Lower lobe of right lung (tissue), 2 donors: ENCODE measurements at regions not wholly inside any gene's neighbourhood (a gene's known extent, or its start where the extent isn't known, plus 50 kb on each side); places are given as distances from the start of the nearest gene placed in this dataset.
A peak's percentile ranks its signal among the peaks of the same experiment; 100 is the strongest.

Experiments
- ATAC-seq, 2 donors: fragments of 200-7000 bp; cut with Tn5 transposase; one replicate each; pipeline ENCODE4 v1.9.1; 2020 to 2022; ENCODE audit warnings: mild to moderate bottlenecking in 2 of 2, moderate library complexity in 2 of 2
- DNase-seq: peaks from one replicate; pipeline ENCODE4 v3.0.0-alpha.2; 2020
- H3K27ac ChIP-seq: fragments of 200-600 bp; one replicate; pipeline ENCODE4 v1.8.0; 2022
- H3K27me3 ChIP-seq: fragments of 200-600 bp; one replicate; pipeline ENCODE4 v1.8.0; 2022; ENCODE audit warnings: low read depth
- H3K36me3 ChIP-seq: fragments of 200-600 bp; one replicate; pipeline ENCODE4 v1.8.0; 2022; ENCODE audit warnings: mild to moderate bottlenecking
- H3K4me1 ChIP-seq: fragments of 200-600 bp; one replicate; pipeline ENCODE4 v1.8.0; 2022
- H3K4me3 ChIP-seq: fragments of 200-600 bp; one replicate; pipeline ENCODE4 v1.8.0; 2022; ENCODE audit warnings: mild to moderate bottlenecking
- H3K9me3 ChIP-seq: fragments of 200-600 bp; one replicate; pipeline ENCODE4 v1.8.0; 2022
- intact Hi-C: fragments of 100-400 bp; cut with DNase I; formaldehyde crosslinking; loops from one replicate; pipeline ENCODE4 v1.11.0; 2022
- TF ChIP-seq, protein P1 (sequence below): fragments of 200-600 bp; IDR thresholded peaks from one replicate; pipeline ENCODE4 v1.8.0; 2022; ENCODE audit warnings: antibody characterized with exemption, mild to moderate bottlenecking
- donor health status: DM: no; HTN: yes; CAD: no; lungs with severe emphysema.

DNA sequence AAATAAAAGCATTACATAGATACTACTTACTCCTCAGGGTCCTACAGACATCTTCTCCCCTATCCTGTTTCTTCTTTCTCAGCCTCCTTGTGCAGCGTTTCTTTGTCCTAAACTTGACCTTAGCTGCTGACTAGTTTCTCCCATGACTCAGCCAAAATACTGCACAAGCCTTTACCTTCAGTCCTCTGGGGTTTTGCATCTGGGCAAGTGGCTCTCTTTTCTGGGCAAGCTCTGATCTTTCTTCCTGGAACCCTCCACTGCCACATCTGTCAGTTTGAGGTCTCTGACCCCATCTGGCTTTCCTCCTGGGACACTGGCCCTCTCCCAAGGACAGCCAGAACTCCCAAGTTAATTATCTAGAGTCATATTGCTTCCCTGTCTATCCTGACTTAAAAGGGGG, 838.4 kb downstream of the DHX35 start:
- H3K4me1 ChIP-seq, result no peaks in the 10 kb centered on the region
- H3K36me3 ChIP-seq, result no peaks in the 10 kb centered on the region
- no peaks in the 10 kb centered on the region for H3K27me3 ChIP-seq
- H3K27ac ChIP-seq, result no peak overlapping the region
- H3K9me3 ChIP-seq, result no peaks in the 10 kb centered on the region
- DNase-seq (no peak), ATAC-seq (peak; percentile 24 to 29)
- no peak overlapping the region for H3K4me3 ChIP-seq
- TF ChIP-seq, protein P1, sequence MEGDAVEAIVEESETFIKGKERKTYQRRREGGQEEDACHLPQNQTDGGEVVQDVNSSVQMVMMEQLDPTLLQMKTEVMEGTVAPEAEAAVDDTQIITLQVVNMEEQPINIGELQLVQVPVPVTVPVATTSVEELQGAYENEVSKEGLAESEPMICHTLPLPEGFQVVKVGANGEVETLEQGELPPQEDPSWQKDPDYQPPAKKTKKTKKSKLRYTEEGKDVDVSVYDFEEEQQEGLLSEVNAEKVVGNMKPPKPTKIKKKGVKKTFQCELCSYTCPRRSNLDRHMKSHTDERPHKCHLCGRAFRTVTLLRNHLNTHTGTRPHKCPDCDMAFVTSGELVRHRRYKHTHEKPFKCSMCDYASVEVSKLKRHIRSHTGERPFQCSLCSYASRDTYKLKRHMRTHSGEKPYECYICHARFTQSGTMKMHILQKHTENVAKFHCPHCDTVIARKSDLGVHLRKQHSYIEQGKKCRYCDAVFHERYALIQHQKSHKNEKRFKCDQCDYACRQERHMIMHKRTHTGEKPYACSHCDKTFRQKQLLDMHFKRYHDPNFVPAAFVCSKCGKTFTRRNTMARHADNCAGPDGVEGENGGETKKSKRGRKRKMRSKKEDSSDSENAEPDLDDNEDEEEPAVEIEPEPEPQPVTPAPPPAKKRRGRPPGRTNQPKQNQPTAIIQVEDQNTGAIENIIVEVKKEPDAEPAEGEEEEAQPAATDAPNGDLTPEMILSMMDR, result no peak
- intact Hi-C loops, result no loop called here

- H3K36me3 ChIP-seq, result no peaks in the 10 kb centered on the region
- ATAC-seq, result no peak
These were observed 838.0 kb downstream of the DHX35 start for GRCh38 chr20:39800111-39800510.

GRCh38 chr20:39799366-39799965, 837.3 kb downstream of the DHX35 start:
- intact Hi-C loops, result no loop called here

More at GRCh38 chr20:39800111-39800510, 838.0 kb downstream of the DHX35 start:
- no peaks in the 10 kb centered on the region for H3K9me3 ChIP-seq
- DNase-seq, result no peak
- intact Hi-C loops, result no loop called here
- no peak overlapping the region for H3K4me3 ChIP-seq
- TF ChIP-seq, protein P1, result no peak
- no peaks in the 10 kb centered on the region for H3K4me1 ChIP-seq
- no peaks in the 10 kb centered on the region for H3K27me3 ChIP-seq
- H3K27ac ChIP-seq, result no peak overlapping the region

DNA sequence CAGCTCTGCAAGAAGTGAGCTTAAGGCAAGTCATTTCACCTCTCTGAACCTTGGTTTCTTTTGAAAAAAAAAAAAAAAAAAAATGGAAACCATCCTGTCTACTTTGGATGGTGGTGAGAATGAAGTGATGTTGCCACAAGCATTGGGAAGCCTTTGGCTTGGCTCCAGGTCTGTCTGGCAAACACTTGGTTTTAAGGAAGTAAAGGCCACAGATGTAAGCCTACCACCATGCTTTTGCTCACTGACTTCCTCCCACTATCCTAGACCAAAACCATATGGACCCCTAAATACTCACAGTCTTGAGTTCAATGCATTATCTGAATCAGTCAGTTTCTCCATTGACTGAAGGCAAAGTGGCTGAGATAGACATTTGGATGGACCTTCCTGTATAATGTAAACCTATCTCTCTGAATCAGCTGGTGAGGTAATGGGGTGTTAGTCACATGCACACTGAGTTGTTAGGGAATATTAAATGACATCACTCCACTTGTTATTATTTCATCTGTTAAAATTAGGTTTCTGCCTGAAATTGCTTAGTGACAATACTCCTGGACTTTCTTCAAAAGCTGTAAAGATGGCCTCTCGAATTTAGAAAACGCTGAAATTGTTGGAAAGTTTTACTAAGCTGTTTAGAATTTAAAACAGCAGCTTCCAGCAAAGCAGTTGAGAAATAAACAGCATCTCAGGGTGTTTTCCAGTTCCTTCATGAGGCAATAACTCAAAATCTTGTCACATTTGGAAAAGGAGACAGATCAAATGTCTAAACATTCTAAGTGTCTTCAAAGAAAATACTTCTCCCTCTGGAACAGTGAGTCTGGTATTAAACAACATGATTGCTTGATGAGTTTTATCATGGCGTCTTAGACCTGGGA, 833.5 kb downstream of the DHX35 start:
- no peak for ATAC-seq
- Histone ChIP-seq H3K4me3 (no peak overlapping the region), H3K36me3 (no peaks in the 10 kb centered on the region), H3K27ac (no peak overlapping the region), H3K27me3 (no peaks in the 10 kb centered on the region), H3K9me3 (no peaks in the 10 kb centered on the region), H3K4me1 (no peaks in the 10 kb centered on the region)
- TF ChIP-seq, protein P1, result no peak
- DNase-seq, result no peak
- intact Hi-C loops, result no loop called here

More at GRCh38 chr20:39799366-39799965, 837.3 kb downstream of the DHX35 start:
- ATAC-seq (no peak), DNase-seq (no peak)
- no peak overlapping the region for H3K27ac ChIP-seq
- no peaks in the 10 kb centered on the region for H3K27me3 ChIP-seq
- no peak overlapping the region for H3K4me3 ChIP-seq
- no peaks in the 10 kb centered on the region for H3K4me1 ChIP-seq
- TF ChIP-seq, protein P1, result no peak
- H3K36me3 ChIP-seq, result no peaks in the 10 kb centered on the region
- H3K9me3 ChIP-seq, result no peaks in the 10 kb centered on the region

DNA sequence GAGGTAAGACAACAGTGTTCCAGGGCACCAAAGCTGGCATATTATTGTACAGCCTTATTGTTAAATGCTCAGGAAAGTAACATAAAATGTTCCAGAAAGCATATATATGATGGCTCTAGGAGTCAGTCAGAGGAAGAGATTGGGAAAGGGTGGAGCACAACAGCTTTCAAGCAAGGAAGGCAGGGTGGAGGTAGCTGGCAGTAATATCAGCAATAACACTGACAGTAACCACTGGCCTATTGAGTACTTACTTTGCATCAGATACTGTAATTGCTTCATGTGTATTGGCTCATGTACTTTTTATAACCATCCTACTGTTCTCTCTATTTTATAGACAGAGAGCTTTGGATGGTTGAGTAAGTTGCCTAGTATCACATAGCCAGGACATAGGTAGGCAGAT, 830.2 kb downstream of the DHX35 start:
- ATAC-seq (no peak), DNase-seq (no peak)
- H3K36me3 ChIP-seq, result no peaks in the 10 kb centered on the region
- no peak overlapping the region for H3K27ac ChIP-seq
- TF ChIP-seq, protein P1, result no peak
- H3K4me3 ChIP-seq, result no peak overlapping the region
- no peaks in the 10 kb centered on the region for H3K9me3 ChIP-seq
- intact Hi-C loops, result no loop called here
- H3K4me1 ChIP-seq, result no peaks in the 10 kb centered on the region
- no peaks in the 10 kb centered on the region for H3K27me3 ChIP-seq
